ENCODE measurements at regions not wholly inside any gene's neighbourhood (a gene's known extent, or its start where the extent isn't known, plus 50 kb on each side); places are given as distances from the start of the nearest gene placed in this dataset.
"Not testable (repeated sequence)": the region's sequence is repeated elsewhere in the genome, so short reads cannot be mapped to it uniquely, and the experiment has no call there.

- no peak for DNase-seq
Measured at GRCh38 chr3:101999177-101999779, 150.0 kb downstream of the NFKBIZ start.

- DNase-seq, result no peak
Measured at GRCh38 chr3:102000620-102001209, 151.4 kb downstream of the NFKBIZ start.

GRCh38 chr3:102002056-102002455 is 152.7 kb downstream of the NFKBIZ start:
- no peak for DNase-seq

GRCh38 chr3:102004561-102004960 is 155.2 kb downstream of the NFKBIZ start:
- no peak for DNase-seq

- no peak for DNase-seq
Measured at GRCh38 chr3:102005551-102005950, 156.2 kb downstream of the NFKBIZ start.

GRCh38 chr3:102006812-102007485 is 157.6 kb downstream of the NFKBIZ start:
- no peak for DNase-seq

GRCh38 chr3:102008436-102008835 is 159.1 kb downstream of the NFKBIZ start:
- not testable (repeated sequence) for DNase-seq

DNA sequence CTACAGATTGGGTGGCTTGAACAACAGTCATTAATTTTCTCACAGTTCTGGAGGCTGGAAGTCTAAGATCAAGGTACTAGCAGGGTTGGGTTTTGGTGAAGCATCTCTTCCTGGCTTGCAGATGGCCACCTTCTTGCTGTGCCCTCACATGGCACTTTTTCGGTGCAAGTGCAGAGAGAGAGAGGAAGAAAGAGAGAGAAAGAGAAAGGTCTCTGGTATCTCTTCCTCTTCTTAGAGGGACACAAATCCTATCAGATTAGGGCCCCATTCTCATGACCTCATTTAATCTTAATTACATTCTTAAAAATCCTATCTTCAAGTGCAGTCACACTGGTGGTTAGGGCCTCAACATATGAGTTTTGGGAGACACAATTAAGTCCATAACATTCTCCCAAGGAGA is 167.1 kb downstream of the NFKBIZ start:
- DNase-seq, result no peak

DNA sequence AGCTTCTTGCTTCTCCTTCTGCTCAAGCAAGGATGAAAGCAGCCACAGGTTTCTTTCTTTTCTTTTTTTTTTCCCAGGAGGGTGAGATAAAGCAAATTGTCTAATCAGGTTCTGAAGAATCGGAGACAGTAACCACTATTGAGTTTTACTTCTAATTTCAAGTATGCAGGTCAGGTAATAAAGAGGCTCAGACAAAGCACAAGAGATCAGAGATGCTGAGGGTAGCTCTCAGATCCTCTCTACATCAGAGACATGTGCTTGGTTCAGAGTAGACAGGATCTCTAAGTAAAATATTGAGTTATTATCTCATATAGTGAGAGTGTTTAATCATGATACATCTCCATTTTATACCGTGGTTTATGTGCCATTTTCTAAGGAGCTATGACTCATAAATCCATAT is 168.5 kb downstream of the NFKBIZ start:
- DNase-seq, result no peak

DNA sequence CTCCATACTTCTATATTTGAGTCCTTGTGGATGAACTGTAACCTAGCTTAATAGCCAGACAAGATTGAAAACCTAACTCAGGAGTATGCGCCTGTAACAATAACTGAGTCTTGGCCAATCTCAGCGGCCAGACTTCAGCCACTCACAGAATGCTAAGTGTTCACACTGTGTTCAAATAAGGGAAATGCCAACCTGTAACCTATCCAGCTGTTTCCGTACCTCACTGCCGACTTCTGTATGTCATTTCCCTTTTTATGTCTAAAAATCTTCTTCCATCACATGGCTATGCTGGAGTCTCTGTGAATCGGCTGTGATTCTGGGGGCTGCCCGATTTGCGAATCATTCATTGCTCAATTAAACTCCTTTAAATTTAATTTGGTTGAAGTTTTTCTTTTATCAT is 169.2 kb downstream of the NFKBIZ start:
- DNase-seq, result peak; percentile 6

DNA sequence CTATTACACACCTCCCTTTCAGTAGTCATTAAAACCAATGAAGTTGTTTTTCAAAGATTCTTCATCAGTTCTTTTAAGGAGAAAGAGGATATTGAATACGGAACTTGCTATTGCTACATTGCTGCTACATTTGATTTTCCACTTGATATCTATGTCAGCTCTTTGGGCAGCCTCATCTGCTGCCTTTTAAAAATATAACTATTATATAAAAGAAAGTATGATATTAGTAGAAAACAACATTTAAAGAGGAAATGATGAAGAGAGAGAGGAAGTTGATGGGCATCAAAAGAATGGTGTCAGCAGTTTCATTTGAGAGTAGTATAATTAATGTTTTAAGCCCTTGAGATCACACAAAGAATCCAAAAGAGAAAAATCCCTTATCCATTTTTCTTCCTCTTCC is 171.4 kb downstream of the NFKBIZ start:
- DNase-seq, result no peak

DNA sequence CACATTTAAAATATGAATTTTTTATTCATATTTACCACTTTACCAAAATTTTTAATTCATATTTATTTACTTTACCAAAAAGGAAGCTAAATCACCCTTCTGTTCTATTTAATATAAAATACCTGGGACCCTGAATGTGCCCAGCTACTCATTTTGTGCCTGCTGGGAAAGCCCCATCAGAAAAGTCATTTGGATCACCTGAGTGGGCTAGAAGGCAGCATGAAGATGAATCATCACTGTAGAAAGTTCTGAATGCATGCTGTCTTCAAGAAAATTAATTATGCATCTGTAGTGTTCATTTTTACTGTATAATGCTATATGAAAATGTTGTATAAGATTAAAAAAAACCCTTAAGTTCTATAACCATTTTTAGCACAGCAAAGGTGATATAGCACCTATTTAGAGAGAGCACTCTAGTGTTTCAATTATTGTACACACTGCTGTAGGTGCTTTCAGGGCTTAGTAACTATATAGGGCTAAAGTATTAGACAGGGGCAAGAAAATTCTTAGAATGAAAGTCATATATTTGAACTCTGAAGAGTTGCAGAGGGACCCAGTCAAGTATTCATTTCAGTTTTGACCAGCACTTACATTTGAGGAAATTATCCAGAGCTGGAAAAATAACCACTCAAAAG is 175.1 kb downstream of the NFKBIZ start:
- DNase-seq, result no peak

DNA sequence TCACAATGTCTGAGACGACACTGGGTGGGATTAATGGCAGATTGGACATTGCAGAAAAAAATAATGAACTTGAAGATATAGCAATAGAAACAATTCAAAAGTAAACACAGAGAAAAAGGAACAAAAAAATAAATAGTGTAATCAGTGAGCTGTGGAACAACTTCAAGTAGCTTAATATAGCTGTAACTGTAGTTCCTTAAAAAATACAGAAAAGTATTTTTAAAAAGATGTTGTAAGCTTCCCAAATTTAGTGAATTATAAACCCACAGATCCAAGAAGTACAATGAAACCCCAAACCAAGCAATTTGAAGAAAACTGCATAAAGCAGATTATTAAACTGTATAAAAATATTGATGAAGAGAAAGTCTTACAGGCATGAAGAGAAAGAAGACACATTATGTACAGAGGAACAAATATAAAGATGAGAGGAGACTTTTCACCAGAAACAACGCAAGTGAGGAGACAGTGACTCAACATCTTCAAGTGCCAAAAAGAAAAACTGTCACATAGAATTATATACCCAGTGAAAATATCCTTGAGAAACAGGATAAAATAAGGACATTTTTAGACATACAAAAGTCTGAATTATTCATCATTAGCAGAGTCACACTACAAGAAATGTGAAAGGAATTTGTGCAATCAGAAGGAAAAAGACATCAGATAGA is 176.4 kb downstream of the NFKBIZ start:
- DNase-seq, result no peak

DNA sequence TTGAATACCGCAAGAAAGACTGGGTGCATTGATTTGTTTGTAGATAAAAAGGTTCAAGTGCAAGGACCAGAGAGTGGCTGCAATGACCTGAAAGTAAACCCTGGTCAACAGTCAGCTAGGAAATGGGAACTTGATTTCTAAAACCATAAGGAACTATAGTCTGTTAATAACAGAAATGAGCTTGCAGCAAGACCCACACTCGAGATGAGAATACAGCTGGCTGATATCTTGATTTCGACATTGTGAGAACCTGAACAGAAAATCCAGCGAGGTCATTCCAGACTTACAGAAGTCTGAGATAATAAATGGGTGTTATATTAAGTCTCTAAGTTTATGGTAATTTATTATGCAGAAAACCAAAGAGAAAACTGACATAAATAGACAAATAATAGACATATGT is 177.3 kb downstream of the NFKBIZ start:
- DNase-seq, result no peak

DNA sequence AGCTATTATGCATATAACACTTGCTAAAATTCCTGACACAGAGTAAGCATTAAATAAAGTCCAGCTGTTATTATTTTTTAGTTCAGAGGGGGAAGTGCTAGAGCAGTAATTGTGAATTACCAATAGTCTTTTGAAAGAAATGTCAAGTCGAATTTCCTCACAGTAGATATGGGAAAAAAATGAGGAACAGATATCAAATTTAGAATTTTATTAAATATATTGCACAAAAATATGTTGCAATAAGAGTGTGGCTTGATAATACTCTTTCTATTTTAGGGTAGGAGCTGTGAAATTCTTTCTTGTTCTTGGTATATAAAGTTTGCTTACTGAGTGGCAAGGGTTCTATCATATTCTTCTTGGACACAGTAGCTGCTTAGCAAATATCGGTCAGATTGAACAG is 181.3 kb downstream of the NFKBIZ start:
- DNase-seq, result no peak

GRCh38 chr3:102031834-102032233 is 182.5 kb downstream of the NFKBIZ start:
- DNase-seq, result no peak

- no peak for DNase-seq
Measured at GRCh38 chr3:102032491-102033383, 183.4 kb downstream of the NFKBIZ start.

DNA sequence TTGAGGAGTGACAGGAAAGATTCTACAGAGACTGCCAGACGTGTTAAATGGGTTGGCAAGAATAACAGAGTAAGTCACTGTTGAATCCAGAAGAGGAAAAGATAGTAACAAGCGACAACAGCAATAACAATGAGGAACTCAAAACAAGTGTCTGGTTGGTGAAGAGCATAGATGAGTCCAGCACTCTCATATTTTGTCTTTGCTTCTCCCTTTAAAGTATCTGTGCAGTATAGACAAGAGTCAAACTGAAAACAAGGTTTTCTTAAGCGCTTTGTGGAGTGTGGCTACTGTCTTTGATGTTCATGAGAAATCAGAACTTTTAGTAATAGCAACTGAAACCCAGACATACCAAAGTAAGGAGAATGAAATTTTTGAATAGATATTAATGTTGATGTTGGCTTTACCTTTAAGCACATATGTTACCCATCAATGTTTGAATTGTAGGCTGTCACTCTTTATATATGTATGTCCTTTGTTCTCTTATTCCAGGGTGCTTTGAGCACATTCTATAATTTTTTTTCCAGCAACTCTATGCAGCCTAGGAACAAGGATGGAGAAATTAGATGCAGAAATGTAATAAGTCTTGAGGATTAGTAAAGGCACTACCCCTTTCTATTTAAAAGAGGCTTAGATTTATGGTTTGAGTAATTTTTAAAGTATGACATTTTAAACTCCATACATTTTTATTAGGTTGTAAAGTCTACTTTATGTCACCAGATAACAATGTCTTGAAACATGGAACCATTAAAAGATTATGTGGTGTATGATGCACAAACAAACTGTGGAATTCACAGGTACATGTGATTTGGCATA is 185.5 kb downstream of the NFKBIZ start:
- no peak for DNase-seq

GRCh38 chr3:102036017-102036416 is 186.7 kb downstream of the NFKBIZ start:
- DNase-seq, result no peak

DNA sequence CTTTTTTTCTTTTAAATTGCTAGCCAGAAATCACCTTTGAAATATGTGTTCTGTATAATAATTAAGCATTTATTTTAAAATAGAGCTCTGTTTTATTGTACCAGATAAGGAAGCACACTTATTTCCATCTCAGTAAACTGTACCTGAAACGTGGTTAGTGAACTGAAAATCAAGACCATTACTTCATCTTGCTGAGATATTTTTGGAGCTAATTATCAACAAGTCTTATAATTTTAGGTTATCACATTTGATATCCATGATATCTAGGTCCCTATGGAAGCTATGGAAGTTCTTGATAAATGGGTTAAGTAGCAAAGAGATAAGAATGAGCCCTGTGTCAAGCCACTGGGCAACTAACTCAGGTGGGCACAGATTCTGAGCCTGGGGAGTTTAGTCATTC is 187.2 kb downstream of the NFKBIZ start:
- DNase-seq, result no peak

DNA sequence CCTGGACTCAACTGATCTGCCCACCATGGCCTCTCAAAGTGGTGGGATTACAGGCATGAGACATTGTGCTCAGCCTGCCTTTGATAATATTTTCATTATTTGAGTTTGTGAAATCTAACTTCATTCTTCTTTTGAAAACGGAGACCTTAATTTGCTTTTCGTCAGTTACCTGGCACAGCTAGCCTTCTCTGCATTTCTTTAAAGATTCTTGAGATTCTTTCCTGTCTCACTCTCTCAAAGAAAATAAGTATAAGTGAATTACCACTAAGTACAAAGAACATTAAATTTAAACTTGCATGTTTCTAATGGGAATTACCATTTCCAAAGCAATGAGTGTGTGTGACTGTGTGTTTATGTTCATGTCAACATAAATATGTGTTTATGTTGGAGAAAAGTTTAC is 187.9 kb downstream of the NFKBIZ start:
- DNase-seq, result no peak

GRCh38 chr3:102037791-102038190 is 188.5 kb downstream of the NFKBIZ start:
- no peak for DNase-seq
